HUES64 (cell line): ENCODE measurements at regions not wholly inside any gene's neighbourhood (a gene's known extent, or its start where the extent isn't known, plus 50 kb on each side); places are given as distances from the start of the nearest gene placed in this dataset.

Experiments
- H3K27ac ChIP-seq: 2 replicates; pipeline ENCODE4 v1.7.0; 2013; ENCODE audit warnings: low read depth, low read length, inconsistent platforms
- H3K27me3 ChIP-seq: 2 replicates; pipeline ENCODE4 v1.6.1; 2013; ENCODE audit warnings: mild to moderate bottlenecking, low read length; ENCODE audit not compliant: insufficient read depth
- H3K36me3 ChIP-seq: 2 replicates; pipeline ENCODE4 v1.6.1; 2013; ENCODE audit warnings: mild to moderate bottlenecking, low read length; ENCODE audit not compliant: insufficient read depth
- H3K4me1 ChIP-seq: 2 replicates; pipeline ENCODE4 v1.6.1; 2013; ENCODE audit warnings: mild to moderate bottlenecking, low read length, moderate library complexity; ENCODE audit not compliant: insufficient read depth
- H3K4me3 ChIP-seq: 2 replicates; pipeline ENCODE4 v1.5.1; 2013; ENCODE audit warnings: mild to moderate bottlenecking, low read length, moderate library complexity
- H3K9ac ChIP-seq: 2 replicates; pipeline ENCODE4 v1.6.1; 2013; ENCODE audit warnings: mild to moderate bottlenecking, low read depth, low read length
- H3K9me3 ChIP-seq: 2 replicates; pipeline ENCODE4 v1.6.1; 2013; ENCODE audit warnings: low read depth, low read length; ENCODE audit not compliant: insufficient read depth
- WGBS: fragments of 150-250, 120-280 bp; methylation state at CpG from one replicate; pipeline ENCODE4 v1.1.7; 2013; ENCODE audit warnings: missing lambda C conversion rate; 5-methylcytosine and 5-hydroxymethylcytosine counted together

DNA sequence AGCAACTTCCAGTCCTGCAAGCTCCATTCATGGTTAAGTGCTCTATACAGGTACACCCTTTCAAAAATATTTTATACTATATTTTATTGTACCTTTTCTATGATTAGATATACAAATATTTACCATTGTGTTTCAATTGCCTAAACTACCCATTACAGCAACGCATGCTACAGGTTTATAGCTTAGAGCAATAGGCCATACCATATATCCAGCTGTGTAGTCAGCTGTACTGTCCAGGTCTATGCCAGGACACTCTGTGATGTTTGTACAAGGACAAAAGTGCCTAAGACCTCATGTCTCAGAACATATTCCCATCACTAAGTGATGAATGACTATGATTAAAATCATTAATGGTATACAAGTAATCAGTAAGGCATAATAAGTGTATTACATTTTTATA is 368.7 kb downstream of the CMPK2 start:
- Histone ChIP-seq H3K4me3 (no peak overlapping the region), H3K9me3 (no peaks in the 10 kb centered on the region), H3K27me3 (no peaks in the 10 kb centered on the region), H3K9ac (no peak overlapping the region), H3K36me3 (no peaks in the 10 kb centered on the region), H3K27ac (no peak overlapping the region), H3K4me1 (no peaks in the 10 kb centered on the region)
- WGBS = 96% methylated on average over 1 of the region's 1 CpG

DNA sequence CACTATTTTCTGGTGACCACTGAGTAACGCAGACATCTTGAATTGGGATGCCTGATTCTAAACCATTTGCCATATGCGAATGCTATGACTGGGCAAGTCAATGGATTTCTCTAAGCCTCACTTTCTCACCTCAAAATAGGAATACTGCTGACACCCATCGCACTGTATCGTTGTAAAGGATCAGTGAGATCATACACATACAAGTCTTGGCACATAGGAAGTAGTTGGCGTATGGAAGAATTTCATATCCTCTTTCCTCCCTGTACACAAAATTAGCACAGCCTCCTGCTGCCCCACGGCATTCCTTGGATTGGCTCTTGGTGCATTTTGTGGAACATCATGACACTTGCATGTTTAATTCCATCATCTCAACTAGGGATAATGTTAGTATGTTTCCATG is 366.9 kb downstream of the CMPK2 start:
- 98% methylated on average over 6 of the region's 6 CpGs for WGBS
- H3K4me3 ChIP-seq = no peak overlapping the region
- H3K27me3 ChIP-seq = no peaks in the 10 kb centered on the region
- H3K36me3 ChIP-seq = no peaks in the 10 kb centered on the region
- no peaks in the 10 kb centered on the region for H3K4me1 ChIP-seq
- no peak overlapping the region for H3K9ac ChIP-seq
- H3K9me3 ChIP-seq = no peaks in the 10 kb centered on the region
- no peak overlapping the region for H3K27ac ChIP-seq

DNA sequence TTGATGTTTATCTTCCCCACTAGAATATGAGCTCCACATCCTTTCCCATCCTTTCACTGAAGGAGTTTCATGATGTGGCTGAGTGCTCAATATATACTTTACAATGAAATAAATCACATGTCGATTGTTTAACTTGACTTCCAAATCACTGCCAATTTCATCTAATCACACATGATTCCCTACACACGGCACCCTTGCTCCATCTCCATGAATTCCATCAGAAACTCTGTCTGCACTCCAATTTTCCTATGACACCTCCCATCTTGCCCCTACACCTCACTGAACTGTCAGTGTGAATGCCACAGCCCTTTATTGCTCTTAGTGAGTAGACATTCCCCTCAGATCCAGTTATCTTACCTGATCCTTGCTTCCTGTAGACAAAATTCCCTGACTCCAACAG is 366.0 kb downstream of the CMPK2 start:
- Histone ChIP-seq H3K4me1 (no peaks in the 10 kb centered on the region), H3K27me3 (no peaks in the 10 kb centered on the region), H3K9me3 (no peaks in the 10 kb centered on the region), H3K4me3 (no peak overlapping the region), H3K27ac (no peak overlapping the region), H3K36me3 (no peaks in the 10 kb centered on the region), H3K9ac (no peak overlapping the region)
- 93% methylated on average over 2 of the region's 2 CpGs for WGBS

DNA sequence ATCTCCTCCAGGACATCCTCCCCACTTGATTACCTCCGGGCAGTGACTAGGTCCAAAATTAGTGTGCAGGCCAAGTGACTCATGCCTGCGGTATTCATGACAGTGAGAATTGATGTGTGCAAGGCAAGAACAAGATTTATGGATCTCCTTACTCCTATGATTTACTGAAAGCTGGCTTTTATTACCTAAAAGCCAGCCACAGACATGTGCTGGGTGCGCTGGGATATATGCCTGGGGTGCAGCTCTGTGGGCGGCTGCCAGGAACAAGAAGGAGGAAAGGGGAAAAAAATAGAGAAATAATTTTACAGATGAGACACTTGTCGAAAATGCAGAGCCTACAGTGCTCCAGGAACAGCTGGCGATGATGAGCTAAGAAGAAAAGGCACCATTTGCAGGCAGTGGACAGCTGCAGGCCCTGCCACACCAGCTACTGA is 359.3 kb downstream of the CMPK2 start:
- Histone ChIP-seq H3K27ac (no peak overlapping the region), H3K4me3 (no peak overlapping the region), H3K9ac (no peak overlapping the region), H3K36me3 (no peaks in the 10 kb centered on the region), H3K4me1 (no peaks in the 10 kb centered on the region), H3K9me3 (no peaks in the 10 kb centered on the region), H3K27me3 (no peaks in the 10 kb centered on the region)
- 95% methylated on average over 6 of the region's 6 CpGs for WGBS

DNA sequence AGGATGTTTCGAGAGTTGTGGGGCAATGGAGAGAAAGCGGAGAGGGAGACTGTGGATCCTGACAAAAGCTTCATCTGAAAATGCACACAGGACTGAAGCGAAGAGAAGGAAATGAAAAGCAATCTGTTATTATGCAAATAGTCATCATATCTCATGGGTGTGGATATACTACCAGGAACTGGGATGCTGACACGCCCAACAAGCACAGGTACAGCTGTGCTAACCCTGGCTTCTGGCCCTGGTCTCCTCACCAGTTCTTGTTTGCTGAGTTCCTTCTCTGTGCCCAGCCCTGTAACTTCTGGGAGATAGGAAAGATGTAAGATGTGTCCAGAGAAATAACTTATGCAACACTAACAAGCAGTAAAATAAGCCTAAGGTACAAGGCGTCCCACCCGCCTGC is 358.8 kb downstream of the CMPK2 start:
- Histone ChIP-seq H3K9ac (no peak overlapping the region), H3K27me3 (no peaks in the 10 kb centered on the region), H3K4me1 (no peaks in the 10 kb centered on the region), H3K27ac (no peak overlapping the region), H3K4me3 (no peak overlapping the region), H3K36me3 (no peaks in the 10 kb centered on the region), H3K9me3 (no peaks in the 10 kb centered on the region)
- 79% methylated on average over 6 of the region's 6 CpGs for WGBS

DNA sequence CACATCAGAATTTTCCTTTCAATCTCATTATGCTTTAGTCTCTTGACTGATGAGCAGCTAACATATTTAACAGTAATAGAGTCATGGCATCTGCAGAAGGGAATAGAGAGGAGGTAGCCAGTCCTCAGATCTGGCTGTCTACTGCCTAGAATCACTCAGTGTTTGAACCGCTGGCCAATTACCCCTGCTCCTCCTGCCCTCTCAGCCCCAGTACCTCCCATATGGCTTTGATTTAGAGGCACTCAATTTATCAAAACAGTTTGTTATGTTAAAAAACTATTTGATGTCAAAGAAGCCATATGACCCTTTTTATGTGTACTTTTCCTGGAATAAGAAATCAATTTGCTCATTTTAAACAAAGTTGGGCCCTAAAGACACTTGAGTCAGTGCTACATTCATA is 355.2 kb downstream of the CMPK2 start:
- H3K9me3 ChIP-seq = no peaks in the 10 kb centered on the region
- no peak overlapping the region for H3K27ac ChIP-seq
- H3K4me1 ChIP-seq = no peaks in the 10 kb centered on the region
- no peaks in the 10 kb centered on the region for H3K27me3 ChIP-seq
- WGBS = 100% methylated on average over 1 of the region's 1 CpG
- no peaks in the 10 kb centered on the region for H3K36me3 ChIP-seq
- H3K9ac ChIP-seq = no peak overlapping the region
- H3K4me3 ChIP-seq = no peak overlapping the region

DNA sequence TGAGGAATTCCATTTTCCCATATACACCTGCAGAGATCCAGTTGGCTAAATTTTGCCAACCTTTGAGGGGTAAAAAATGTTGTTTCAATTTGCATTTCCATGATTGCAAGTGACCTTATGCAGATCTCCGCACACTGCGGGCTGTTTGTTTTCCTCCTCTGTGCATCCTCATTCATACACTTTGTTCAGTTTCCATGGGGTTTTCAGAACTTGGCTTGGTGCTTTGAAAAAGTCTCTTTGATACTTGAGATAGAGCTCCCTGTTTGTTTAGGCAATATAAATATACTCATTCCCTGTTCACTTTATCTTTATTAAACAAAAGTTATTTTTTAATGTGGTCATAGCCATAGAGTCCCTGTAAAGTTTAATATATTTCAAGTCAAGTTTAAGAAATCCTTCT is 353.1 kb downstream of the CMPK2 start:
- no peaks in the 10 kb centered on the region for H3K36me3 ChIP-seq
- H3K9ac ChIP-seq = no peak overlapping the region
- no peaks in the 10 kb centered on the region for H3K27me3 ChIP-seq
- H3K4me1 ChIP-seq = no peaks in the 10 kb centered on the region
- no peak overlapping the region for H3K4me3 ChIP-seq
- H3K9me3 ChIP-seq = no peaks in the 10 kb centered on the region
- WGBS = 86% methylated on average over 2 of the region's 2 CpGs
- no peak overlapping the region for H3K27ac ChIP-seq

DNA sequence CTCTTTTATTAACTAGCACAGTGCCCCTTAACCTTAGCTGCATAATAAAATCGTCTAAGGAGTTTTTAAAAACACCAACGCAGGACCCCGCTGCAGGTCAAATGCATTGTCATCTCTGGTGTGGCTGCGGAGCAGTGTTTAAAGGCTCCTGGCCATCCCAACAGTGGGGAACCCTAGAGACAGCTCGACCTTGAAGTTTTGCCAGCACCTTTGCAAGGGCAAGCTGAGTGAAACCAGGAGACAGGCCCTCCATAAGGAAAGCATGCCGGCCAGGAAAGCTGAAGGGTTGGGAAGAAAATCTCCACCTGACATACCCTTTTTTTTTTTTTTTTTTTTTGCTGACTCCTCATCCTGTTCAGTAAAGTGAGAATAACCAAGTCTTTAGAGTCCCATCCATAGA is 349.0 kb downstream of the CMPK2 start:
- 88% methylated on average over 5 of the region's 6 CpGs for WGBS
- no peak overlapping the region for H3K4me3 ChIP-seq

DNA sequence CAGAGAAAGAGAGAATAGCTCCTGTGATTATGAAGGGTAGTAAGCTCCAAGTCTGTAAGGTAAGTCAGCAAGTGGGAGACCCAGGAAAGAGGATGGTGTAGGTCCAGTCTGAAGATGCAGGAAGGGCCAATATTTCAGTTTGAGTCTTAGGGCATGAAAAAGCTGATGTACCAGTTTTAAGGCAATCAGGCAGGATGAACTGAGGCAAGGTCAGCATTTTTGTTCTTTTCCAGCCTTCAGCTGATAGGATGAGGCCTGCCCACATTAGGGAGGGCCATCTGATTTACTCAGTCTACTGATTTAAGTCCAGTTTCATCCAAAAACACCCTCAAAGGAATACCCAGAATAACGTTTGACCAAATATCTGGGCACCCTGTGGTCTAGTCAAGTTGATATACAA is 347.3 kb downstream of the CMPK2 start:
- Histone ChIP-seq H3K4me1 (peaks cover 4% of the 10 kb centered on the region; the same call in 1 of the 2 replicates), H3K9me3 (no peaks in the 10 kb centered on the region), H3K27ac (no peak overlapping the region), H3K9ac (no peak overlapping the region), H3K4me3 (no peak overlapping the region), H3K36me3 (no peaks in the 10 kb centered on the region), H3K27me3 (no peaks in the 10 kb centered on the region)
- WGBS = 100% methylated on average over 1 of the region's 1 CpG

More for the DNA sequence above, 349.0 kb downstream of the CMPK2 start:
- no peak overlapping the region for H3K9ac ChIP-seq
- H3K9me3 ChIP-seq = no peaks in the 10 kb centered on the region
- no peaks in the 10 kb centered on the region; the same call in 1 of the 2 replicates for H3K4me1 ChIP-seq
- H3K27me3 ChIP-seq = no peaks in the 10 kb centered on the region
- no peak overlapping the region for H3K27ac ChIP-seq
- H3K36me3 ChIP-seq = no peaks in the 10 kb centered on the region

DNA sequence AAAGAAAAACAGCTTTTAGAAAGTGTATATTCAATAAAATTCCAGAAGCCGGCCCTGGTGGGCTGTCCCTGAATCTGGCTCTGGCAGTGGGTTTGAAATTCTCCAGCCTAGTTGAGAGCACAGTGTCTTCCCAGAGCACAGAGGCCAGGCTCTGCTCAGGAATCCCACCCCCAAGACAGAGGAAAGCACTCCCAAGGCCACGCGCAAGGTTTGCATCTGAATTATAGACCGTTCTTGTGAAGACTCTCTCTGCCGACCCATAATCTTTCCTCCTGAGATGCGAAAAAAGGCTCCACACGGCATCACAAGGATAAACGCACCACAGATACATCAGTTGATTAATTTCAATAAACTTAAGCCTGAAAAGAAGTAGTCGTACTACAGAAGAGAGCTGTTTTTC is 342.2 kb downstream of the CMPK2 start:
- Histone ChIP-seq H3K4me3 (no peak overlapping the region), H3K9me3 (no peaks in the 10 kb centered on the region), H3K27ac (no peak overlapping the region), H3K27me3 (no peaks in the 10 kb centered on the region), H3K9ac (no peak overlapping the region), H3K4me1 (peaks cover 15% of the 10 kb centered on the region), H3K36me3 (no peaks in the 10 kb centered on the region)
- WGBS = 62% methylated on average over 9 of the region's 9 CpGs

DNA sequence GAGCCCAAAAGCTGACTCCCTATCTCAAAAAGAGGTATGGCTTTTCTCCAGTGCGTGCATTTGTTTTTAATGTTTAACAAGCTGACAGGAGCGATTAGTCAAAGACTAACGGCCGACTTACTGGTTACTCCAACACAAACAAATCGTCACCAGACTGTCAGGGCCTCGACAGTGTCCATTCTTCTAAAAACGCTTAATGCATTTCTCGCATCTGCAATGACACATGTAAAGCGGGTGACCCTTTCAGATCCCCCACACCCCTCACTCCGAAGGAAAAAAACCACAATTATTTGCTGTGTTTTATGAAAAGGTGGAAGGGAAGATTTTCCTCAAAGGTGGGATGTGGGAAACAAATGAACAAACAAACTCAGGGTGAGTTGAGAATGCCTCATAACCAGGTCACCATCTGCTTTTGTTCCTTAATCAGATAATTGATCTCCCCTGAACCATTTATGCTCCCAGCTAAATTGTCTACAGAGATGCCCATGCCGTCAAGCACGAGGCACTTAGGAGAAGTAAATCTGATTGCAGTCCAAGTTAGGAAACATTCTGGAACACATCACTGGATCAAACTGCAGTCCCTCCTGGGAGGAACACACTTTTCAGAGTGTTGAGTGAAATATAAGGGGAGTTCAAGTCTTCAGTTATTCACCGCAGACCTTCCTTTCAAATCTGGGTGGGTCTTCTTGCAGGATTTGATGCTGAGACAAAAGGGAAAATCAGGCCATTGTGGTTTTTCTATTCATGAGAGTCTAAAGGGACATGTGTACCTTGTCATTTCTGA is 340.8 kb downstream of the CMPK2 start:
- Histone ChIP-seq H3K36me3 (no peaks in the 10 kb centered on the region), H3K27ac (no peak overlapping the region), H3K27me3 (no peaks in the 10 kb centered on the region), H3K4me3 (no peak overlapping the region), H3K9me3 (no peaks in the 10 kb centered on the region), H3K9ac (no peak overlapping the region), H3K4me1 (peaks cover 15% of the 10 kb centered on the region)
- WGBS = 92% methylated on average over 12 of the region's 13 CpGs

DNA sequence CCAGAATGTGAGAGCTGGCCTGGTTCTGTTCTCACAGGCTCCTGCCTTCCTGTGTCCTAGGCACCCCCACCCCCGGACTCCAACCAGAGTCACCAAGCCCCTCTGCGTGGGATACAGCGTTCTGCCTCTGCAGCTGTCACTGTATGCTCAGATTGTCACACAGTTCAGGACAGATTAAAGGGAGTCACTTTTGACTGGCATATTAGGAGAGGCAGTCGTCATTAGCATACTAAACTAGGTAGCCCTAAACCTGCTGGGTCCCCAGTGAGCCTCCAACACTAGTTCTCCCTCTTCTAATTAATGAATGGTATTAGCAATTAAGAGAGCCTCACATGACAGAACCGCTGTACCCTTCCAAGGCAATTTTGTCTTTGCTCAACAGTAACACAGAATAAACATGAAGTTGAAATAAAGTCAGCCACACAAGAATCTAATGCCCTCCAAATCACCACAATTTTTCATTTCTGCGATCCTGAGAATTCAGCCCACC is 340.2 kb downstream of the CMPK2 start:
- no peak overlapping the region for H3K4me3 ChIP-seq
- H3K27me3 ChIP-seq = no peaks in the 10 kb centered on the region
- WGBS = 90% methylated on average over 6 of the region's 6 CpGs
- H3K9ac ChIP-seq = no peak overlapping the region
- no peaks in the 10 kb centered on the region for H3K36me3 ChIP-seq
- H3K27ac ChIP-seq = no peak overlapping the region
- peaks cover 15% of the 10 kb centered on the region for H3K4me1 ChIP-seq
- no peaks in the 10 kb centered on the region for H3K9me3 ChIP-seq
